B cell (primary cell): ENCODE measurements at regions not wholly inside any gene's neighbourhood (a gene's known extent, or its start where the extent isn't known, plus 50 kb on each side); places are given as distances from the start of the nearest gene placed in this dataset.

Experiments used
- ATAC-seq: fragments of 200-7000 bp; cut with Tn5 transposase; one replicate; pipeline ENCODE4 v1.10.0; 2021; ENCODE audit warnings: low read depth, mild to moderate bottlenecking, moderate number of reproducible peaks, moderate library complexity
- CTCF ChIA-PET: fragments of 350-600 bp; sonication (Branson Sonifier 250); formaldehyde crosslinking; loops from one replicate; lab custom pipeline; 2021; ENCODE audit warnings: antibody characterized with exemption, inconsistent platforms; lab: Charles Lee
- POLR2A ChIA-PET: fragments of 350-600 bp; sonication (Branson Sonifier 250); formaldehyde crosslinking; loops from one replicate; lab custom pipeline; 2021; ENCODE audit warnings: antibody characterized with exemption; lab: Charles Lee
- DNase-seq: peaks from one replicate; pipeline ENCODE4 v3.0.0; 2013
- H2AFZ ChIP-seq: 2 replicates; pipeline ENCODE4 v1.6.1; 2012; ENCODE audit warnings: mild to moderate bottlenecking, low read depth, low read length; ENCODE audit not compliant: insufficient read depth, poor library complexity, severe bottlenecking
- H3K27ac ChIP-seq, 2 donors: 1 replicate in 1 of 2; 2 replicates in 1 of 2; pipeline ENCODE4 v1.5.1; 2012 to 2013; ENCODE audit warnings: low read length in 2 of 2, mild to moderate bottlenecking in 2 of 2, moderate library complexity in 1 of 2
- H3K27me3 ChIP-seq, 4 experiments: fragments of 200-600 bp in 1 of 4; sonication (generic) in 1 of 4; replicated peaks in 1 of 4; 1 replicate in 2 of 4; 2 replicates in 2 of 4; pipeline versions ENCODE4 v1.6.1 to v1.7.0; 2013 to 2016; ENCODE audit warnings: low read length in 3 of 4, mild to moderate bottlenecking in 2 of 4, mixed read lengths in 1 of 4, moderate library complexity in 1 of 4; ENCODE audit not compliant: insufficient read depth in 4 of 4, control insufficient read depth in 3 of 4; ENCODE audit errors: control extremely low read depth in 1 of 4
- H3K36me3 ChIP-seq, 2 experiments: replicated peaks in 1 of 2; 1 replicate in 1 of 2; 2 replicates in 1 of 2; pipeline versions ENCODE4 v1.6.1 to v1.7.1; 2013; ENCODE audit warnings: low read length in 1 of 2; ENCODE audit not compliant: insufficient read depth in 2 of 2, control insufficient read depth in 1 of 2; ENCODE audit errors: control extremely low read depth in 1 of 2, extremely low read depth in 1 of 2
- H3K4me1 ChIP-seq, 2 donors: fragments of 200-600 bp in 1 of 2; sonication (generic) in 1 of 2; 1 replicate in 1 of 2; 2 replicates in 1 of 2; pipeline versions ENCODE4 v1.5.1 to v1.6.1; 2013 to 2017; ENCODE audit warnings: low read length in 2 of 2; ENCODE audit not compliant: control insufficient read depth in 2 of 2, insufficient read depth in 2 of 2
- H3K4me2 ChIP-seq: replicated peaks from 2 replicates; pipeline ENCODE3; 2012; ENCODE audit warnings: mild to moderate bottlenecking, low read depth, low read length; ENCODE audit not compliant: poor library complexity, severe bottlenecking
- H3K4me3 ChIP-seq, 5 experiments: fragments of 200-600 bp in 1 of 5; sonication (generic) in 1 of 5; 1 replicate in 3 of 5; 2 replicates in 2 of 5; pipeline versions ENCODE4 v1.5.1 to v1.7.0; 2011 to 2016; ENCODE audit warnings: low read length in 4 of 5, mild to moderate bottlenecking in 4 of 5, low read depth in 2 of 5, control low read depth in 1 of 5, moderate library complexity in 1 of 5; ENCODE audit not compliant: insufficient read depth in 1 of 5; ENCODE audit errors: control extremely low read depth in 1 of 5, extremely low read depth in 1 of 5
- H3K79me2 ChIP-seq: fragments of 200-600 bp; sonication (generic); one replicate; pipeline ENCODE4 v1.6.0; 2016; ENCODE audit warnings: low read length; ENCODE audit not compliant: control insufficient read depth, insufficient read depth
- H3K9ac ChIP-seq: fragments of 200-600 bp; sonication (generic); 2 replicates; pipeline ENCODE4 v1.6.1; 2017; ENCODE audit warnings: mild to moderate bottlenecking, low read length, moderate library complexity
- H3K9me3 ChIP-seq, 3 donors: one replicate each; pipeline versions ENCODE4 v1.6.1 to v1.7.1; 2013; ENCODE audit warnings: low read length in 2 of 3; ENCODE audit not compliant: control insufficient read depth in 2 of 3, insufficient read depth in 1 of 3; ENCODE audit errors: control extremely low read depth in 1 of 3
- H4K20me1 ChIP-seq: 2 replicates; pipeline ENCODE4 v1.6.0; 2012; ENCODE audit warnings: mild to moderate bottlenecking, low read length; ENCODE audit not compliant: insufficient read depth, control insufficient read depth, poor library complexity, severe bottlenecking
- H3K27ac Mint-ChIP-seq: one replicate; pipeline ENCODE4 v1.8.0; 2021; ENCODE audit warnings: mixed read lengths
- H3K27me3 Mint-ChIP-seq: one replicate; pipeline ENCODE4 v1.8.0; 2021; ENCODE audit warnings: mixed read lengths
- H3K4me1 Mint-ChIP-seq: one replicate; pipeline ENCODE4 v1.8.0; 2021; ENCODE audit warnings: mixed read lengths
- H3K4me3 Mint-ChIP-seq: one replicate; pipeline ENCODE4 v1.8.0; 2021; ENCODE audit warnings: mixed read lengths
- H3K9me3 Mint-ChIP-seq: one replicate; pipeline ENCODE4 v1.8.0; 2022; ENCODE audit warnings: mixed read lengths; ENCODE audit not compliant: insufficient read depth
- CTCF ChIP-seq: fragments of 200-600 bp; IDR thresholded peaks from one replicate; pipeline ENCODE4 v1.8.0; 2022; ENCODE audit warnings: antibody characterized with exemption, mild to moderate bottlenecking
- EZH2 ChIP-seq: IDR thresholded peaks from 2 replicates; pipeline ENCODE4 v1.6.1; 2012; ENCODE audit warnings: borderline replicate concordance, low read depth, mild to moderate bottlenecking, moderate library complexity, low read length; ENCODE audit not compliant: insufficient read depth, poor library complexity, severe bottlenecking
- WGBS: methylation state at CpG from one replicate; pipeline ENCODE4 v1.1.5; 2013; ENCODE audit warnings: missing lambda C conversion rate; ENCODE audit not compliant: insufficient coverage; 5-methylcytosine and 5-hydroxymethylcytosine counted together
- intact Hi-C: fragments of 100-400 bp; cut with micrococcal nuclease; formaldehyde crosslinking; loops from one replicate; pipeline ENCODE4 v1.10.0; 2022

- H3K4me1 ChIP-seq: no peaks in the 10 kb centered on the region
- H3K9me3 ChIP-seq: peaks cover 0 to 14% (median 0%) of the 10 kb centered on the region in 3 donors
- H3K27me3 ChIP-seq: no peaks in the 10 kb centered on the region
- TF ChIP-seq EZH2: no peak
- TF ChIP-seq CTCF: no peak
- H3K9me3 Mint-ChIP-seq: no peaks in the 10 kb centered on the region
- H3K4me2 ChIP-seq: no peak overlapping the region
- no peak overlapping the region for H3K4me3 Mint-ChIP-seq
- ChIA-PET POLR2A (no interaction called here), CTCF (no interaction called here)
- no peaks in the 10 kb centered on the region for H3K4me1 Mint-ChIP-seq
- no peak overlapping the region for H2AFZ ChIP-seq
- ATAC-seq (no peak), DNase-seq (no peak)
- no peak overlapping the region for H3K9ac ChIP-seq
- H3K27me3 Mint-ChIP-seq: peaks cover 6% of the 10 kb centered on the region
- H3K27ac ChIP-seq: no peak overlapping the region
- H3K4me3 ChIP-seq: no peak overlapping the region
- H3K27ac Mint-ChIP-seq: no peak overlapping the region
- no peaks in the 10 kb centered on the region for H4K20me1 ChIP-seq
- intact Hi-C loops: no loop called here
- no peaks in the 10 kb centered on the region for H3K36me3 ChIP-seq
- no CpG with 5 or more reads among the region's 2 CpGs for whole genome bisulfite sequencing
- no peaks in the 10 kb centered on the region for H3K79me2 ChIP-seq
Observed at GRCh38 chr9:100756217-100756616, 178.3 kb downstream of the CAVIN4 start.

GRCh38 chr9:100759215-100759614 lies 181.3 kb downstream of the CAVIN4 start:
- H3K27me3 ChIP-seq: no peaks in the 10 kb centered on the region
- no peaks in the 10 kb centered on the region for H3K79me2 ChIP-seq
- DNase-seq: no peak
- no peak overlapping the region for H2AFZ ChIP-seq
- H3K4me3 Mint-ChIP-seq: no peak overlapping the region
- WGBS: no CpG with 5 or more reads among the region's 3 CpGs
- no peaks in the 10 kb centered on the region for H3K36me3 ChIP-seq
- ChIA-PET POLR2A (no interaction called here), CTCF (no interaction called here)
- no peak for TF ChIP-seq CTCF
- TF ChIP-seq EZH2: no peak
- no peaks in the 10 kb centered on the region for H3K4me1 Mint-ChIP-seq
- no peak overlapping the region for H3K9ac ChIP-seq
- H3K27me3 Mint-ChIP-seq: peaks cover 6% of the 10 kb centered on the region
- H3K9me3 ChIP-seq: no peaks in the 10 kb centered on the region
- H3K27ac ChIP-seq: no peak overlapping the region
- intact Hi-C loops: no loop called here
- no peaks in the 10 kb centered on the region for H3K4me1 ChIP-seq
- no peak overlapping the region for H3K27ac Mint-ChIP-seq
- H3K4me2 ChIP-seq: no peak overlapping the region
- ATAC-seq: no peak
- H3K4me3 ChIP-seq: no peak overlapping the region
- H3K9me3 Mint-ChIP-seq: no peaks in the 10 kb centered on the region
- H4K20me1 ChIP-seq: no peaks in the 10 kb centered on the region
